HG03097 (cell line): ENCODE measurements at regions not wholly inside any gene's neighbourhood (a gene's known extent, or its start where the extent isn't known, plus 50 kb on each side); places are given as distances from the start of the nearest gene placed in this dataset.

Source experiments
- ATAC-seq: cut with Tn5 transposase; IDR thresholded peaks from one replicate; pipeline ENCODE4 v1.9.1; 2021; ENCODE audit not compliant: unreplicated experiment, low FRiP score

GRCh38 chr5:44868541-44868940, 59.8 kb downstream of the MRPS30 start:
- ATAC-seq = no peak

DNA sequence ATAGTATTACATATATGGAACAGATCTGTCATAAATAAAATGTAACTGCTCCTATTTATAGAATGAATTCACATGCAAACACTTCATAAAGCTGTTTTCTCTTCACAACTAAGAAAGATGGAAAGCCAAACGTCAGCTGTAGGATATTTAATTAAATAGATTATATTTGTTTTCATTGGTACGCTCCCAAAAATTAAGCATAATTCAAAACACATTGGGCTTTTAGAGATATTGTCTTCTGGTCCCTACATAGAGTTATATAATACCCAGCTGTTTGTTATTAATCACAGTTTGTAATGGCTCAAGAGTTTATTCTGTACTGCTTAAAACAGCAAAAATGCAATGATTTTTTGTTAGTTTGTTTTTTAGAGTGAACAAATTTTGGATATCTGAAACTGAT, 61.2 kb downstream of the MRPS30 start:
- no peak for ATAC-seq

- ATAC-seq = no peak
Measured at GRCh38 chr5:44870430-44870829, 61.7 kb downstream of the MRPS30 start.

- no peak for ATAC-seq
Measured at GRCh38 chr5:44871401-44871800, 62.7 kb downstream of the MRPS30 start.

- ATAC-seq = peak; percentile 98
Measured at GRCh38 chr5:44875661-44876605, 67.2 kb downstream of the MRPS30 start.

DNA sequence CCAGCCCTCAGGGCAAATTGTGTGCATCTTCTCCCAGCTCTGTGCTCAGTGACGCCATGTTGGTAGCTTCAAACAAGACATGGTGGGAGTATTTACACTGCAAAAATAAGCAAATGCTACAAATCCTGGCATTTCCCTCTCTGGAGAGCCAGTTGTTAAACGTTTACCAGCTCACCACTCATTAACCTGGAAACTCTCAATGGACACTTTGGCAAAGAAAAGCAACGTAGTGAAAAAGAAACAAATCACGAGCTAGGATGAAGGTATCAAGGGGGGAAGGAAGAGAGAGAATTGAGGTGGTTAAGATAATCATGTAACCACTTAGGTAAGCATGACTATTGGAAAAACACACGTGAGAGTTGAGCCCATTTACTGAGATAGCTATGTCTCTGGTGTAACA, 72.5 kb downstream of the MRPS30 start:
- no peak for ATAC-seq

DNA sequence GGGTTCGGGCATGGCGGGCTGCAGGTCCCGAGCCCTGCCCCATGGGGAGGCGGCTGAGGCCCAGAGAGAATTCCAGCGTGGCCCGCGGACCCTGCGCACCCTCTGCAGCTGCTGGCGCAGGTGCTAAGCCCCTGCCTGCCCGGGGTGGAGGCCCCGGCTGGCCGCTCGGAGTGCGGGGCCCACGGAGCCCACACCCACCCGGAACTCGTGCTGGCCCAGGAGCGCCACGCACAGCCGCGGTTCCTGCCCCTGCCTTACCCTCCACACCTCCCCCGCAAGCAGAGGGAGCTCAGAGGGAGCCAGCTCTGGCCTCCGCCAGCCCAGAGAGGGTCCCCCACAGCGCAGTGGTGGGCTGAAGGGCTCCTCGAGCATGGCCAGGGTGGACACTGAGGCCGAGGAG, 75.3 kb downstream of the MRPS30 start:
- ATAC-seq = no peak

- peak; percentile 96 for ATAC-seq
Measured at GRCh38 chr5:44885903-44886302, 77.2 kb downstream of the MRPS30 start.

- ATAC-seq = peak; percentile 36
Measured at GRCh38 chr5:44887722-44888121, 79.0 kb downstream of the MRPS30 start.

GRCh38 chr5:44888435-44888834, 79.7 kb downstream of the MRPS30 start:
- ATAC-seq = no peak

GRCh38 chr5:44891116-44891515, 82.4 kb downstream of the MRPS30 start:
- peak; percentile 61 for ATAC-seq

DNA sequence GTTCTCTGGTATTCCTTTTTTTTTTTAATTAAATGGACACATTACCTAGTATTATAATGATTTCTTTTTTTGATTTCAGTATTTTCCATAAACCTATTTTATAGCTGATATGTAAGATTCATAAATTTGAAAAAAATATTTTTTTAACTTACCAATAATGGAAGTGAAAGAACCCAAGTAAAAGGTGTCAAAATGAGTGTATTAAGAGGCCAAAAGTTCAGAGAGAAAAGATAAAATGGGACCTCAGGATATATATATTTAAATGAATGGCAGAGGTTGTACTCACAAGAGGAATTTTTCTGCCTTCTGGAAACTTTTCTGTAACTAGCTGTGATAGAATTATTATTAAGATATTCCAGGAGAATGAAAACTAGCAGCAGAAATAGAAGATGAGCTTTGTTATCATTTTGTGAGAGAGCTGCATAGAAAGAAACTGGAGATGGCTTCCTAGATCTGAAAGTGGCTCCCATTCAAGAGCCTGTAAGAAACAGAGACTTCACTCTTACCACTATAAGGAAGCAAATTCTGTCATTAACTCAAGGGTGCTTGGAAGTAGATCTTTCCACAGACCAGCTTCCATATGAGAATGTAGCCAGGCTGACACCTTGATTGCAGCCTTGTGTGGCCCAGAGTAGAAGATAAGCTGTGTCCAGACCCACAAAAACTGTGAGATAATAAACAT, 91.7 kb downstream of the MRPS30 start:
- no peak for ATAC-seq

DNA sequence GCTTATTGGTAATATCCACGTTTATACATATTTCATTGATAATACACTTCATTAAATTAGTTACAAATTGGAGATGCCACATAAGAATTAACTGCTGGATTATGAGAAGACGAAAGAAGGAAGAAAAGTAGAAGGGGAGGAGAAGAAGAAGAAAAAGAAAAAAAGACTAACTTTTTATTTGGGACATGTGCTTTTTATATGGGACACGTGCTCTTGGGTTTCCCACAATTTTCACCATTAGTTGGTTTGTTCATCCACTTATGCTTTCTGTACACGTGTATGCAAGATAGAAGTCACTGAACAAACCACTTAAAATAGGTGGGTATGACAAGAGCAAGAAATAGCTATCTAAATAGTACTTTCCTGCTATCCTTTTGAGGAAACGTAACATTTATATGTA, 98.6 kb downstream of the MRPS30 start:
- no peak for ATAC-seq

- no peak for ATAC-seq
Measured at GRCh38 chr5:44909004-44909403, 100.3 kb downstream of the MRPS30 start.

GRCh38 chr5:44911501-44911900, 102.8 kb downstream of the MRPS30 start:
- ATAC-seq = no peak

DNA sequence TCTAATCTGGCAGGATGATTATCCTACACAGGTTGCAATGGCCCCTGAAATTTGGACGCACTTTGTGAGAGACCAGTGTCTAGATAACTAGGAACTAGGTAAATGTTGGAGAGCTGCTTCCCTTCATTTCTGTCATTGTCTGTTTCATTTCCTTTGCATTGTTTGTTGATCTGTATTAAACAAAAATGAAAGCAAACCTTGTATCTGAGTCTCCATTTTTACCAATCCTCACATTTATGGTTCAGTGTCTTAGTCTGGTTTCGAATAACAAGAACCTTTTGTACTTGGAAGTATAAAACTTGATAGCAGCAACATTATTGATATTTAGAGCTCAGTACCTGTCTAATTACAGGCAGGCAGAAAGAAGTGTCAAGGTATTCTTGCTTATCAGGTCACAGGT, 105.5 kb downstream of the MRPS30 start:
- no peak for ATAC-seq

- ATAC-seq = no peak
Measured at GRCh38 chr5:44919560-44919959, 110.8 kb downstream of the MRPS30 start.

GRCh38 chr5:44927115-44927733, 118.5 kb downstream of the MRPS30 start:
- no peak for ATAC-seq

- peak; percentile 98 for ATAC-seq
Measured at GRCh38 chr5:44932922-44933585, 124.3 kb downstream of the MRPS30 start.

- ATAC-seq = peak; percentile 20
Measured at GRCh38 chr5:44933686-44934085, 124.9 kb downstream of the MRPS30 start.

GRCh38 chr5:44935262-44935661, 126.5 kb downstream of the MRPS30 start:
- ATAC-seq = no peak
